Skeletal muscle satellite cell (primary cell): ENCODE measurements at regions not wholly inside any gene's neighbourhood (a gene's known extent, or its start where the extent isn't known, plus 50 kb on each side); places are given as distances from the start of the nearest gene placed in this dataset.
"Not testable (repeated sequence)": the region's sequence is repeated elsewhere in the genome, so short reads cannot be mapped to it uniquely, and the experiment has no call there.

Experiments
- H3K27me3 ChIP-seq: 2 replicates; pipeline ENCODE4 v1.7.0; 2013; ENCODE audit warnings: low read length; ENCODE audit not compliant: control insufficient read depth, insufficient read depth
- H3K36me3 ChIP-seq: 2 replicates; pipeline ENCODE4 v1.7.0; 2013; ENCODE audit warnings: mild to moderate bottlenecking, control low read depth, low read length; ENCODE audit not compliant: insufficient read depth
- H3K4me1 ChIP-seq: 2 replicates; pipeline ENCODE4 v1.7.0; 2013; ENCODE audit warnings: low read length; ENCODE audit not compliant: control insufficient read depth, insufficient read depth
- H3K4me2 ChIP-seq: 2 replicates; pipeline ENCODE4 v1.7.0; 2013; ENCODE audit warnings: mild to moderate bottlenecking, low read length
- H3K4me3 ChIP-seq: 2 replicates; pipeline ENCODE4 v1.7.0; 2013; ENCODE audit warnings: low read length
- H3K9ac ChIP-seq: 2 replicates; pipeline ENCODE4 v1.7.0; 2013; ENCODE audit warnings: mild to moderate bottlenecking, low read depth, low read length, moderate library complexity
- H3K9me3 ChIP-seq: replicated peaks from 2 replicates; pipeline ENCODE4 v1.7.0; 2013; ENCODE audit warnings: mild to moderate bottlenecking, control low read depth, low read length

- H3K36me3 ChIP-seq = no peaks in the 10 kb centered on the region
- no peak overlapping the region for H3K4me3 ChIP-seq
- H3K4me2 ChIP-seq = peak overlapping the region; percentile 16
- H3K4me1 ChIP-seq = peaks cover 20% of the 10 kb centered on the region
- H3K9ac ChIP-seq = peak overlapping the region; percentile 12
- H3K27me3 ChIP-seq = no peaks in the 10 kb centered on the region
- H3K9me3 ChIP-seq = no peaks in the 10 kb centered on the region
Observed at GRCh38 chr2:12452185-12452584, 264.6 kb upstream of the TRIB2 start.

- Histone ChIP-seq H3K9me3 (no peaks in the 10 kb centered on the region), H3K27me3 (no peaks in the 10 kb centered on the region), H3K36me3 (no peaks in the 10 kb centered on the region), H3K4me3 (no peak overlapping the region), H3K4me2 (no peak overlapping the region), H3K9ac (no peak overlapping the region), H3K4me1 (peaks cover 30% of the 10 kb centered on the region)
Observed at GRCh38 chr2:12453731-12454130, 263.0 kb upstream of the TRIB2 start.

GRCh38 chr2:12455661-12456060 lies 261.1 kb upstream of the TRIB2 start:
- Histone ChIP-seq H3K27me3 (no peaks in the 10 kb centered on the region), H3K36me3 (no peaks in the 10 kb centered on the region), H3K4me2 (no peak overlapping the region), H3K9ac (no peak overlapping the region), H3K4me1 (peaks cover 23% of the 10 kb centered on the region), H3K4me3 (no peak overlapping the region), H3K9me3 (no peaks in the 10 kb centered on the region)

GRCh38 chr2:12456293-12457106 lies 260.2 kb upstream of the TRIB2 start:
- peak overlapping the region; percentile 58 for H3K4me2 ChIP-seq
- peaks cover 22% of the 10 kb centered on the region for H3K4me1 ChIP-seq
- no peaks in the 10 kb centered on the region for H3K9me3 ChIP-seq
- no peaks in the 10 kb centered on the region for H3K36me3 ChIP-seq
- H3K27me3 ChIP-seq = no peaks in the 10 kb centered on the region
- peak overlapping the region; percentile 18 for H3K9ac ChIP-seq
- peak overlapping the region; percentile 11 for H3K4me3 ChIP-seq

- no peak overlapping the region for H3K4me3 ChIP-seq
- no peaks in the 10 kb centered on the region for H3K27me3 ChIP-seq
- H3K36me3 ChIP-seq = no peaks in the 10 kb centered on the region
- H3K9ac ChIP-seq = no peak overlapping the region
- peaks cover 17% of the 10 kb centered on the region for H3K4me1 ChIP-seq
- H3K4me2 ChIP-seq = no peak overlapping the region
- no peaks in the 10 kb centered on the region for H3K9me3 ChIP-seq
Observed at GRCh38 chr2:12457831-12458230, 258.9 kb upstream of the TRIB2 start.

GRCh38 chr2:12463189-12463588 lies 253.5 kb upstream of the TRIB2 start:
- H3K27me3 ChIP-seq = no peaks in the 10 kb centered on the region
- H3K4me1 ChIP-seq = no peaks in the 10 kb centered on the region
- no peaks in the 10 kb centered on the region for H3K36me3 ChIP-seq
- no peak overlapping the region for H3K4me2 ChIP-seq
- no peaks in the 10 kb centered on the region for H3K9me3 ChIP-seq
- no peak overlapping the region for H3K4me3 ChIP-seq
- H3K9ac ChIP-seq = no peak overlapping the region

GRCh38 chr2:12465631-12466135 lies 251.1 kb upstream of the TRIB2 start:
- no peak overlapping the region for H3K4me2 ChIP-seq
- no peaks in the 10 kb centered on the region for H3K36me3 ChIP-seq
- H3K4me3 ChIP-seq = no peak overlapping the region
- no peaks in the 10 kb centered on the region for H3K4me1 ChIP-seq
- H3K9me3 ChIP-seq = no peaks in the 10 kb centered on the region
- no peak overlapping the region for H3K9ac ChIP-seq
- no peaks in the 10 kb centered on the region for H3K27me3 ChIP-seq

- H3K4me1 ChIP-seq = no peaks in the 10 kb centered on the region
Observed at GRCh38 chr2:12467303-12467702, 249.4 kb upstream of the TRIB2 start.

GRCh38 chr2:12469141-12469561 lies 247.6 kb upstream of the TRIB2 start:
- Histone ChIP-seq H3K9ac (no peak overlapping the region), H3K36me3 (no peaks in the 10 kb centered on the region), H3K9me3 (no peaks in the 10 kb centered on the region), H3K4me3 (no peak overlapping the region), H3K27me3 (no peaks in the 10 kb centered on the region), H3K4me1 (no peaks in the 10 kb centered on the region), H3K4me2 (no peak overlapping the region)

More at GRCh38 chr2:12467303-12467702, 249.4 kb upstream of the TRIB2 start:
- no peak overlapping the region for H3K4me3 ChIP-seq
- no peak overlapping the region for H3K9ac ChIP-seq
- no peaks in the 10 kb centered on the region for H3K9me3 ChIP-seq
- no peak overlapping the region for H3K4me2 ChIP-seq
- no peaks in the 10 kb centered on the region for H3K27me3 ChIP-seq
- no peaks in the 10 kb centered on the region for H3K36me3 ChIP-seq

GRCh38 chr2:12472265-12472664 lies 244.5 kb upstream of the TRIB2 start:
- H3K9me3 ChIP-seq, H3K4me2 ChIP-seq, H3K9ac ChIP-seq, H3K27me3 ChIP-seq, H3K36me3 ChIP-seq, H3K4me1 ChIP-seq, H3K4me3 ChIP-seq: not testable (repeated sequence)

GRCh38 chr2:12478151-12479064 lies 238.3 kb upstream of the TRIB2 start:
- H3K9ac ChIP-seq = peak overlapping the region; percentile 24

More at GRCh38 chr2:12478151-12479064, 238.3 kb upstream of the TRIB2 start:
- no peaks in the 10 kb centered on the region for H3K27me3 ChIP-seq
- H3K36me3 ChIP-seq = no peaks in the 10 kb centered on the region
- H3K9me3 ChIP-seq = no peaks in the 10 kb centered on the region
- H3K4me1 ChIP-seq = peaks cover 12% of the 10 kb centered on the region
- peak overlapping the region; percentile 26 for H3K4me2 ChIP-seq
- H3K4me3 ChIP-seq = no peak overlapping the region
